H1 (cell line): ENCODE measurements at regions not wholly inside any gene's neighbourhood (a gene's known extent, or its start where the extent isn't known, plus 50 kb on each side); places are given as distances from the start of the nearest gene placed in this dataset.
A peak's percentile ranks its signal among the peaks of the same experiment; 100 is the strongest.

Experiments
- KDM1A ChIP-seq: fragments of 200-600, 300-600 bp; sonication (generic); IDR thresholded peaks from 2 replicates; pipeline ENCODE4 v1.7.1; 2016; ENCODE audit warnings: mild to moderate bottlenecking, low read length, borderline replicate concordance
- SIX5 ChIP-seq: IDR thresholded peaks from 2 replicates; pipeline ENCODE4 v1.6.1; 2011; ENCODE audit warnings: mild to moderate bottlenecking, low read depth, low read length
- SP4 ChIP-seq: IDR thresholded peaks from 2 replicates; pipeline ENCODE4 v1.6.1; 2012; ENCODE audit warnings: low read length, inconsistent platforms
- TF ChIP-seq, protein P1 (sequence below): fragments of 300-600 bp; sonication (generic); IDR thresholded peaks from 2 replicates; pipeline ENCODE4 v1.7.1; 2012; ENCODE audit warnings: low read length, moderate library complexity, mild to moderate bottlenecking, inconsistent platforms; ENCODE audit not compliant: insufficient replicate concordance

DNA sequence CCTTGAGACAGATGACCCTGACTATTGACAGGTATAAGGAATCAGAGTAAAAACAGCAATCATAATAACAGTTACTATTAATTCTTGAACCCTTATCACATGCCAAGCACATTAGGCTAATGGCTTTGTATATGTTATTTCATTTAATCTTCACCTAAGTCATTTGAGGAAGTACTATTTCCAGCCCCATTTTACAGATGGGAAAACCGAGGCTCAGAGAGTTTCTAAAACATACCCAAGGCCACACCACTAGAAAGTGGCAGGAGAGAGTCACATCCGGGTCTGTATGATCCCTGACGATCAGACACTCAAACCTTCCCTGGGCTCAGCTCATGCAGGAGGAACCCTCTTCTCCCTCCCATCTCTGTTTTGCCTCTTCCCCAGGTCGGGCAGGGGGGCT, 209.5 kb downstream of the RBM19 start (continued):
- TF ChIP-seq, protein P1, sequence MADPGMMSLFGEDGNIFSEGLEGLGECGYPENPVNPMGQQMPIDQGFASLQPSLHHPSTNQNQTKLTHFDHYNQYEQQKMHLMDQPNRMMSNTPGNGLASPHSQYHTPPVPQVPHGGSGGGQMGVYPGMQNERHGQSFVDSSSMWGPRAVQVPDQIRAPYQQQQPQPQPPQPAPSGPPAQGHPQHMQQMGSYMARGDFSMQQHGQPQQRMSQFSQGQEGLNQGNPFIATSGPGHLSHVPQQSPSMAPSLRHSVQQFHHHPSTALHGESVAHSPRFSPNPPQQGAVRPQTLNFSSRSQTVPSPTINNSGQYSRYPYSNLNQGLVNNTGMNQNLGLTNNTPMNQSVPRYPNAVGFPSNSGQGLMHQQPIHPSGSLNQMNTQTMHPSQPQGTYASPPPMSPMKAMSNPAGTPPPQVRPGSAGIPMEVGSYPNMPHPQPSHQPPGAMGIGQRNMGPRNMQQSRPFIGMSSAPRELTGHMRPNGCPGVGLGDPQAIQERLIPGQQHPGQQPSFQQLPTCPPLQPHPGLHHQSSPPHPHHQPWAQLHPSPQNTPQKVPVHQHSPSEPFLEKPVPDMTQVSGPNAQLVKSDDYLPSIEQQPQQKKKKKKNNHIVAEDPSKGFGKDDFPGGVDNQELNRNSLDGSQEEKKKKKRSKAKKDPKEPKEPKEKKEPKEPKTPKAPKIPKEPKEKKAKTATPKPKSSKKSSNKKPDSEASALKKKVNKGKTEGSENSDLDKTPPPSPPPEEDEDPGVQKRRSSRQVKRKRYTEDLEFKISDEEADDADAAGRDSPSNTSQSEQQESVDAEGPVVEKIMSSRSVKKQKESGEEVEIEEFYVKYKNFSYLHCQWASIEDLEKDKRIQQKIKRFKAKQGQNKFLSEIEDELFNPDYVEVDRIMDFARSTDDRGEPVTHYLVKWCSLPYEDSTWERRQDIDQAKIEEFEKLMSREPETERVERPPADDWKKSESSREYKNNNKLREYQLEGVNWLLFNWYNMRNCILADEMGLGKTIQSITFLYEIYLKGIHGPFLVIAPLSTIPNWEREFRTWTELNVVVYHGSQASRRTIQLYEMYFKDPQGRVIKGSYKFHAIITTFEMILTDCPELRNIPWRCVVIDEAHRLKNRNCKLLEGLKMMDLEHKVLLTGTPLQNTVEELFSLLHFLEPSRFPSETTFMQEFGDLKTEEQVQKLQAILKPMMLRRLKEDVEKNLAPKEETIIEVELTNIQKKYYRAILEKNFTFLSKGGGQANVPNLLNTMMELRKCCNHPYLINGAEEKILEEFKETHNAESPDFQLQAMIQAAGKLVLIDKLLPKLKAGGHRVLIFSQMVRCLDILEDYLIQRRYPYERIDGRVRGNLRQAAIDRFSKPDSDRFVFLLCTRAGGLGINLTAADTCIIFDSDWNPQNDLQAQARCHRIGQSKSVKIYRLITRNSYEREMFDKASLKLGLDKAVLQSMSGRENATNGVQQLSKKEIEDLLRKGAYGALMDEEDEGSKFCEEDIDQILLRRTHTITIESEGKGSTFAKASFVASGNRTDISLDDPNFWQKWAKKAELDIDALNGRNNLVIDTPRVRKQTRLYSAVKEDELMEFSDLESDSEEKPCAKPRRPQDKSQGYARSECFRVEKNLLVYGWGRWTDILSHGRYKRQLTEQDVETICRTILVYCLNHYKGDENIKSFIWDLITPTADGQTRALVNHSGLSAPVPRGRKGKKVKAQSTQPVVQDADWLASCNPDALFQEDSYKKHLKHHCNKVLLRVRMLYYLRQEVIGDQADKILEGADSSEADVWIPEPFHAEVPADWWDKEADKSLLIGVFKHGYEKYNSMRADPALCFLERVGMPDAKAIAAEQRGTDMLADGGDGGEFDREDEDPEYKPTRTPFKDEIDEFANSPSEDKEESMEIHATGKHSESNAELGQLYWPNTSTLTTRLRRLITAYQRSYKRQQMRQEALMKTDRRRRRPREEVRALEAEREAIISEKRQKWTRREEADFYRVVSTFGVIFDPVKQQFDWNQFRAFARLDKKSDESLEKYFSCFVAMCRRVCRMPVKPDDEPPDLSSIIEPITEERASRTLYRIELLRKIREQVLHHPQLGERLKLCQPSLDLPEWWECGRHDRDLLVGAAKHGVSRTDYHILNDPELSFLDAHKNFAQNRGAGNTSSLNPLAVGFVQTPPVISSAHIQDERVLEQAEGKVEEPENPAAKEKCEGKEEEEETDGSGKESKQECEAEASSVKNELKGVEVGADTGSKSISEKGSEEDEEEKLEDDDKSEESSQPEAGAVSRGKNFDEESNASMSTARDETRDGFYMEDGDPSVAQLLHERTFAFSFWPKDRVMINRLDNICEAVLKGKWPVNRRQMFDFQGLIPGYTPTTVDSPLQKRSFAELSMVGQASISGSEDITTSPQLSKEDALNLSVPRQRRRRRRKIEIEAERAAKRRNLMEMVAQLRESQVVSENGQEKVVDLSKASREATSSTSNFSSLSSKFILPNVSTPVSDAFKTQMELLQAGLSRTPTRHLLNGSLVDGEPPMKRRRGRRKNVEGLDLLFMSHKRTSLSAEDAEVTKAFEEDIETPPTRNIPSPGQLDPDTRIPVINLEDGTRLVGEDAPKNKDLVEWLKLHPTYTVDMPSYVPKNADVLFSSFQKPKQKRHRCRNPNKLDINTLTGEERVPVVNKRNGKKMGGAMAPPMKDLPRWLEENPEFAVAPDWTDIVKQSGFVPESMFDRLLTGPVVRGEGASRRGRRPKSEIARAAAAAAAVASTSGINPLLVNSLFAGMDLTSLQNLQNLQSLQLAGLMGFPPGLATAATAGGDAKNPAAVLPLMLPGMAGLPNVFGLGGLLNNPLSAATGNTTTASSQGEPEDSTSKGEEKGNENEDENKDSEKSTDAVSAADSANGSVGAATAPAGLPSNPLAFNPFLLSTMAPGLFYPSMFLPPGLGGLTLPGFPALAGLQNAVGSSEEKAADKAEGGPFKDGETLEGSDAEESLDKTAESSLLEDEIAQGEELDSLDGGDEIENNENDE: no peak
- TF ChIP-seq SP4 (no peak), SIX5 (no peak), KDM1A (peak; percentile 54; the same call in 1 of the 2 replicates)
